ENCODE measurements at regions not wholly inside any gene's neighbourhood (a gene's known extent, or its start where the extent isn't known, plus 50 kb on each side); places are given as distances from the start of the nearest gene placed in this dataset.

GRCh38 chr3:124615896-124616543 is 114.2 kb upstream of the UMPS start:
- Histone ChIP-seq H3K27ac (ENCODE audit: low read depth in 2 of 2, low read length in 1 of 2) (no peak overlapping the region), H3K4me1 (ENCODE audit: control insufficient read depth in 2 of 2, insufficient read depth in 2 of 2, low read length in 1 of 2) (no peaks in the 10 kb centered on the region), H3K36me3 (ENCODE audit: control insufficient read depth in 2 of 2, insufficient read depth in 2 of 2, low read length in 1 of 2) (no peaks in the 10 kb centered on the region), H3K4me3 (ENCODE audit: low read depth in 1 of 2, low read length in 2 of 2) (no peak overlapping the region), H3K9me3 (ENCODE audit: control insufficient read depth in 2 of 2, insufficient read depth in 1 of 2, low read depth in 1 of 2, low read length in 1 of 2) (no peaks in the 10 kb centered on the region), H3K27me3 (ENCODE audit: control insufficient read depth in 1 of 2, insufficient read depth in 2 of 2, low read length in 2 of 2) (no peaks in the 10 kb centered on the region)
- WGBS, 2 donors, result 74 to 92% methylated on average over 1 of the region's 1 CpG

GRCh38 chr3:124617177-124617576 is 113.1 kb upstream of the UMPS start:
- Histone ChIP-seq H3K4me3 (ENCODE audit: low read depth in 1 of 2, low read length in 2 of 2) (no peak overlapping the region), H3K9me3 (ENCODE audit: control insufficient read depth in 2 of 2, insufficient read depth in 1 of 2, low read depth in 1 of 2, low read length in 1 of 2) (no peaks in the 10 kb centered on the region), H3K36me3 (ENCODE audit: control insufficient read depth in 2 of 2, insufficient read depth in 2 of 2, low read length in 1 of 2) (no peaks in the 10 kb centered on the region), H3K27me3 (ENCODE audit: control insufficient read depth in 1 of 2, insufficient read depth in 2 of 2, low read length in 2 of 2) (no peaks in the 10 kb centered on the region), H3K27ac (ENCODE audit: low read depth in 2 of 2, low read length in 1 of 2) (no peak overlapping the region), H3K4me1 (ENCODE audit: control insufficient read depth in 2 of 2, insufficient read depth in 2 of 2, low read length in 1 of 2) (no peaks in the 10 kb centered on the region)
- 58 to 71% methylated on average over 1 of the region's 1 CpG for WGBS, 2 donors

GRCh38 chr3:124619887-124620599 is 110.2 kb upstream of the UMPS start:
- no peak overlapping the region for H3K27ac ChIP-seq (ENCODE audit: low read depth in 2 of 2, low read length in 1 of 2)
- H3K9me3 ChIP-seq (ENCODE audit: control insufficient read depth in 2 of 2, insufficient read depth in 1 of 2, low read depth in 1 of 2, low read length in 1 of 2), result no peaks in the 10 kb centered on the region
- 73 to 88% methylated on average over 4 of the region's 4 CpGs for WGBS, 2 donors
- no peak overlapping the region for H3K4me3 ChIP-seq (ENCODE audit: low read depth in 1 of 2, low read length in 2 of 2)
- H3K4me1 ChIP-seq (ENCODE audit: control insufficient read depth in 2 of 2, insufficient read depth in 2 of 2, low read length in 1 of 2), result no peaks in the 10 kb centered on the region
- no peaks in the 10 kb centered on the region for H3K36me3 ChIP-seq (ENCODE audit: control insufficient read depth in 2 of 2, insufficient read depth in 2 of 2, low read length in 1 of 2)
- no peaks in the 10 kb centered on the region for H3K27me3 ChIP-seq (ENCODE audit: control insufficient read depth in 1 of 2, insufficient read depth in 2 of 2, low read length in 2 of 2)

- 43 to 49% methylated on average over 6 of the region's 6 CpGs for WGBS, 2 donors
- H3K36me3 ChIP-seq (ENCODE audit: control insufficient read depth in 2 of 2, insufficient read depth in 2 of 2, low read length in 1 of 2), result no peaks in the 10 kb centered on the region
- no peaks in the 10 kb centered on the region for H3K27me3 ChIP-seq (ENCODE audit: control insufficient read depth in 1 of 2, insufficient read depth in 2 of 2, low read length in 2 of 2)
- H3K9me3 ChIP-seq (ENCODE audit: control insufficient read depth in 2 of 2, insufficient read depth in 1 of 2, low read depth in 1 of 2, low read length in 1 of 2), result no peaks in the 10 kb centered on the region
- peak overlapping the region in 1 of 2 donors; percentile 63 for H3K27ac ChIP-seq (ENCODE audit: low read depth in 2 of 2, low read length in 1 of 2)
- H3K4me1 ChIP-seq (ENCODE audit: control insufficient read depth in 2 of 2, insufficient read depth in 2 of 2, low read length in 1 of 2), result no peaks in the 10 kb centered on the region
- H3K4me3 ChIP-seq (ENCODE audit: low read depth in 1 of 2, low read length in 2 of 2), result no peak overlapping the region
These were observed 109.6 kb upstream of the UMPS start for GRCh38 chr3:124620600-124621063.

GRCh38 chr3:124621498-124621897 is 108.8 kb upstream of the UMPS start:
- Histone ChIP-seq H3K36me3 (ENCODE audit: control insufficient read depth in 2 of 2, insufficient read depth in 2 of 2, low read length in 1 of 2) (no peaks in the 10 kb centered on the region), H3K4me1 (ENCODE audit: control insufficient read depth in 2 of 2, insufficient read depth in 2 of 2, low read length in 1 of 2) (no peaks in the 10 kb centered on the region)
- 59 to 70% methylated on average over 3 of the region's 3 CpGs for WGBS, 2 donors

GRCh38 chr3:124625074-124625473 is 105.2 kb upstream of the UMPS start:
- no peaks in the 10 kb centered on the region for H3K9me3 ChIP-seq (ENCODE audit: control insufficient read depth in 2 of 2, insufficient read depth in 1 of 2, low read depth in 1 of 2, low read length in 1 of 2)
- no peak overlapping the region for H3K4me3 ChIP-seq (ENCODE audit: low read depth in 1 of 2, low read length in 2 of 2)
- peaks cover 0 to 2% of the 10 kb centered on the region in 2 donors for H3K36me3 ChIP-seq (ENCODE audit: control insufficient read depth in 2 of 2, insufficient read depth in 2 of 2, low read length in 1 of 2)
- H3K27me3 ChIP-seq (ENCODE audit: control insufficient read depth in 1 of 2, insufficient read depth in 2 of 2, low read length in 2 of 2), result no peaks in the 10 kb centered on the region
- H3K4me1 ChIP-seq (ENCODE audit: control insufficient read depth in 2 of 2, insufficient read depth in 2 of 2, low read length in 1 of 2), result no peaks in the 10 kb centered on the region
- no peak overlapping the region for H3K27ac ChIP-seq (ENCODE audit: low read depth in 2 of 2, low read length in 1 of 2)

More at GRCh38 chr3:124621498-124621897, 108.8 kb upstream of the UMPS start:
- H3K4me3 ChIP-seq (ENCODE audit: low read depth in 1 of 2, low read length in 2 of 2), result no peak overlapping the region
- no peak overlapping the region for H3K27ac ChIP-seq (ENCODE audit: low read depth in 2 of 2, low read length in 1 of 2)
- H3K9me3 ChIP-seq (ENCODE audit: control insufficient read depth in 2 of 2, insufficient read depth in 1 of 2, low read depth in 1 of 2, low read length in 1 of 2), result no peaks in the 10 kb centered on the region
- no peaks in the 10 kb centered on the region for H3K27me3 ChIP-seq (ENCODE audit: control insufficient read depth in 1 of 2, insufficient read depth in 2 of 2, low read length in 2 of 2)

GRCh38 chr3:124627501-124627908 is 102.7 kb upstream of the UMPS start:
- Histone ChIP-seq H3K4me3 (ENCODE audit: low read depth in 1 of 2, low read length in 2 of 2) (no peak overlapping the region), H3K27ac (ENCODE audit: low read depth in 2 of 2, low read length in 1 of 2) (no peak overlapping the region), H3K27me3 (ENCODE audit: control insufficient read depth in 1 of 2, insufficient read depth in 2 of 2, low read length in 2 of 2) (no peaks in the 10 kb centered on the region), H3K36me3 (ENCODE audit: control insufficient read depth in 2 of 2, insufficient read depth in 2 of 2, low read length in 1 of 2) (peaks cover 0 to 2% of the 10 kb centered on the region in 2 donors), H3K9me3 (ENCODE audit: control insufficient read depth in 2 of 2, insufficient read depth in 1 of 2, low read depth in 1 of 2, low read length in 1 of 2) (no peaks in the 10 kb centered on the region), H3K4me1 (ENCODE audit: control insufficient read depth in 2 of 2, insufficient read depth in 2 of 2, low read length in 1 of 2) (no peaks in the 10 kb centered on the region)
- 62 to 74% methylated on average over 6 of the region's 6 CpGs for WGBS, 2 donors

- Histone ChIP-seq H3K4me3 (ENCODE audit: low read depth in 1 of 2, low read length in 2 of 2) (no peak overlapping the region), H3K4me1 (ENCODE audit: control insufficient read depth in 2 of 2, insufficient read depth in 2 of 2, low read length in 1 of 2) (no peaks in the 10 kb centered on the region)
These were observed 101.4 kb upstream of the UMPS start for GRCh38 chr3:124628863-124629262.

GRCh38 chr3:124629497-124629896 is 100.8 kb upstream of the UMPS start:
- Histone ChIP-seq H3K4me3 (ENCODE audit: low read depth in 1 of 2, low read length in 2 of 2) (no peak overlapping the region), H3K27ac (ENCODE audit: low read depth in 2 of 2, low read length in 1 of 2) (no peak overlapping the region), H3K9me3 (ENCODE audit: control insufficient read depth in 2 of 2, insufficient read depth in 1 of 2, low read depth in 1 of 2, low read length in 1 of 2) (no peaks in the 10 kb centered on the region), H3K36me3 (ENCODE audit: control insufficient read depth in 2 of 2, insufficient read depth in 2 of 2, low read length in 1 of 2) (peaks cover 3 to 5% of the 10 kb centered on the region in 2 donors), H3K4me1 (ENCODE audit: control insufficient read depth in 2 of 2, insufficient read depth in 2 of 2, low read length in 1 of 2) (no peaks in the 10 kb centered on the region), H3K27me3 (ENCODE audit: control insufficient read depth in 1 of 2, insufficient read depth in 2 of 2, low read length in 2 of 2) (no peaks in the 10 kb centered on the region)
- WGBS, 2 donors, result 72 to 83% methylated on average over 2 of the region's 2 CpGs

More at GRCh38 chr3:124628863-124629262, 101.4 kb upstream of the UMPS start:
- no peak overlapping the region for H3K27ac ChIP-seq (ENCODE audit: low read depth in 2 of 2, low read length in 1 of 2)
- WGBS, 2 donors, result 70 to 84% methylated on average over 4 of the region's 4 CpGs
- no peaks in the 10 kb centered on the region for H3K27me3 ChIP-seq (ENCODE audit: control insufficient read depth in 1 of 2, insufficient read depth in 2 of 2, low read length in 2 of 2)
- no peaks in the 10 kb centered on the region for H3K9me3 ChIP-seq (ENCODE audit: control insufficient read depth in 2 of 2, insufficient read depth in 1 of 2, low read depth in 1 of 2, low read length in 1 of 2)
- peaks cover under 1 to 5% of the 10 kb centered on the region in 2 donors for H3K36me3 ChIP-seq (ENCODE audit: control insufficient read depth in 2 of 2, insufficient read depth in 2 of 2, low read length in 1 of 2)

- no peaks in the 10 kb centered on the region for H3K9me3 ChIP-seq (ENCODE audit: control insufficient read depth in 2 of 2, insufficient read depth in 1 of 2, low read depth in 1 of 2, low read length in 1 of 2)
- no peak overlapping the region for H3K4me3 ChIP-seq (ENCODE audit: low read depth in 1 of 2, low read length in 2 of 2)
- H3K27me3 ChIP-seq (ENCODE audit: control insufficient read depth in 1 of 2, insufficient read depth in 2 of 2, low read length in 2 of 2), result no peaks in the 10 kb centered on the region
- H3K36me3 ChIP-seq (ENCODE audit: control insufficient read depth in 2 of 2, insufficient read depth in 2 of 2, low read length in 1 of 2), result peaks cover 3 to 5% of the 10 kb centered on the region in 2 donors
- no peaks in the 10 kb centered on the region for H3K4me1 ChIP-seq (ENCODE audit: control insufficient read depth in 2 of 2, insufficient read depth in 2 of 2, low read length in 1 of 2)
- 78 to 95% methylated on average over 5 of the region's 5 CpGs for WGBS, 2 donors
- no peak overlapping the region for H3K27ac ChIP-seq (ENCODE audit: low read depth in 2 of 2, low read length in 1 of 2)
These were observed 99.3 kb upstream of the UMPS start for GRCh38 chr3:124630960-124631359.
